ENCODE measurements at regions not wholly inside any gene's neighbourhood (a gene's known extent, or its start where the extent isn't known, plus 50 kb on each side); places are given as distances from the start of the nearest gene placed in this dataset.

- DNase-seq (ENCODE audit: low spot score) = no peak
- no peak overlapping the region for H3K27ac ChIP-seq
- ChIA-PET CTCF (no interaction called here), POLR2A (ENCODE audit: low non-redundant PET) (no interaction called here)
- TF ChIP-seq CTCF (conservative IDR thresholded peaks at IDR 0.05; ENCODE audit: low read depth) = no peak
Observed at GRCh38 chr17:17420561-17421269, 56.1 kb upstream of the MED9 start.

- H3K27ac ChIP-seq = no peak overlapping the region
- ChIA-PET POLR2A (ENCODE audit: low non-redundant PET) (no interaction called here), CTCF (no interaction called here)
- no peak for DNase-seq (ENCODE audit: low spot score)
- no peak for TF ChIP-seq CTCF (conservative IDR thresholded peaks at IDR 0.05; ENCODE audit: low read depth)
Observed at GRCh38 chr17:17421346-17422216, 55.2 kb upstream of the MED9 start.

GRCh38 chr17:17422217-17422610 is 54.6 kb upstream of the MED9 start:
- DNase-seq (ENCODE audit: low spot score) = no peak
- TF ChIP-seq CTCF (conservative IDR thresholded peaks at IDR 0.05; ENCODE audit: low read depth) = no peak
- POLR2A ChIA-PET (ENCODE audit: low non-redundant PET) = no interaction called here
- CTCF ChIA-PET = no interaction called here
- no peak overlapping the region for H3K27ac ChIP-seq

GRCh38 chr17:17422641-17423040 is 54.2 kb upstream of the MED9 start:
- POLR2A ChIA-PET (ENCODE audit: low non-redundant PET) = no interaction called here
- no peak for DNase-seq (ENCODE audit: low spot score)
- CTCF ChIA-PET = no interaction called here
- H3K27ac ChIP-seq = no peak overlapping the region
- TF ChIP-seq CTCF (conservative IDR thresholded peaks at IDR 0.05; ENCODE audit: low read depth) = no peak

- no peak overlapping the region for H3K27ac ChIP-seq
- no peak for TF ChIP-seq CTCF (conservative IDR thresholded peaks at IDR 0.05; ENCODE audit: low read depth)
- CTCF ChIA-PET = no interaction called here
- DNase-seq (ENCODE audit: low spot score) = no peak
- POLR2A ChIA-PET (ENCODE audit: low non-redundant PET) = no interaction called here
Observed at GRCh38 chr17:17423656-17424055, 53.1 kb upstream of the MED9 start.

- POLR2A ChIA-PET (ENCODE audit: low non-redundant PET) = no interaction called here
- no peak overlapping the region for H3K27ac ChIP-seq
- TF ChIP-seq CTCF (conservative IDR thresholded peaks at IDR 0.05; ENCODE audit: low read depth) = no peak
- DNase-seq (ENCODE audit: low spot score) = no peak
- CTCF ChIA-PET = no interaction called here
Observed at GRCh38 chr17:17424552-17424951, 52.2 kb upstream of the MED9 start.
